OCI-LY1 (cell line): ENCODE measurements at regions not wholly inside any gene's neighbourhood (a gene's known extent, or its start where the extent isn't known, plus 50 kb on each side); places are given as distances from the start of the nearest gene placed in this dataset.
"Not testable (repeated sequence)": the region's sequence is repeated elsewhere in the genome, so short reads cannot be mapped to it uniquely, and the experiment has no call there.

Source experiments
- H2AFZ ChIP-seq: fragments of 200-600 bp; sonication (generic), shearing (Covaris generic); 2 replicates; pipeline ENCODE4 v1.6.0; 2014; ENCODE audit warnings: antibody characterized with exemption, mild to moderate bottlenecking, low read length
- H3F3A ChIP-seq: fragments of 200-600 bp; sonication (generic), shearing (Covaris generic); 2 replicates; pipeline ENCODE4 v1.6.0; 2014; ENCODE audit warnings: mild to moderate bottlenecking, antibody characterized with exemption, low read length, moderate library complexity; ENCODE audit not compliant: insufficient read depth
- H3K27ac ChIP-seq: fragments of 200-600 bp; sonication (generic); 2 replicates; pipeline ENCODE4 v1.5.1; 2014; ENCODE audit warnings: low read length, mixed run types, mild to moderate bottlenecking, low read depth; ENCODE audit not compliant: poor library complexity, severe bottlenecking
- H3K27me3 ChIP-seq: fragments of 200-600 bp; sonication (generic); 2 replicates; pipeline ENCODE4 v1.6.0; 2014; ENCODE audit warnings: antibody characterized with exemption, mild to moderate bottlenecking, low read length, moderate library complexity; ENCODE audit not compliant: insufficient read depth
- H3K36me3 ChIP-seq: fragments of 200-600 bp; sonication (generic); 2 replicates; pipeline ENCODE4 v1.6.1; 2014; ENCODE audit warnings: mild to moderate bottlenecking, antibody characterized with exemption, low read length, moderate library complexity, mixed read lengths; ENCODE audit not compliant: insufficient read depth
- H3K4me1 ChIP-seq: fragments of 200-600 bp; sonication (generic); 2 replicates; pipeline ENCODE4 v1.5.1; 2014; ENCODE audit warnings: mild to moderate bottlenecking, low read length, moderate library complexity; ENCODE audit not compliant: insufficient read depth, severe bottlenecking
- H3K4me2 ChIP-seq: fragments of 200-600 bp; sonication (generic), shearing (Covaris generic); 2 replicates; pipeline ENCODE4 v1.6.1; 2014; ENCODE audit warnings: low read length
- H3K4me3 ChIP-seq: fragments of 200-600 bp; sonication (generic); 2 replicates; pipeline ENCODE4 v1.5.1; 2014; ENCODE audit warnings: low read length, low read depth, mild to moderate bottlenecking, mixed read lengths; ENCODE audit not compliant: poor library complexity, severe bottlenecking
- H3K79me2 ChIP-seq: fragments of 200-600 bp; shearing (Covaris generic); 2 replicates; pipeline ENCODE4 v1.6.1; 2016; ENCODE audit warnings: mixed run types, low read length, mixed read lengths; ENCODE audit not compliant: insufficient read depth
- H3K9ac ChIP-seq: fragments of 200-600 bp; sonication (generic), shearing (Covaris generic); 2 replicates; pipeline ENCODE4 v1.6.1; 2014; ENCODE audit warnings: mild to moderate bottlenecking, low read length, mixed read lengths
- H3K9me2 ChIP-seq: fragments of 200-600 bp; sonication (generic), shearing (Covaris generic); 2 replicates; pipeline ENCODE4 v1.6.1; 2014; ENCODE audit warnings: low read depth, mild to moderate bottlenecking, low read length, mixed read lengths
- H3K9me3 ChIP-seq: fragments of 200-600 bp; shearing (Covaris generic); 2 replicates; pipeline ENCODE4 v1.6.1; 2014; ENCODE audit warnings: low read length, mixed read lengths
- H4K20me1 ChIP-seq: fragments of 200-600 bp; sonication (generic), shearing (Covaris generic); 2 replicates; pipeline ENCODE4 v1.6.0; 2016; ENCODE audit warnings: mild to moderate bottlenecking, low read length; ENCODE audit not compliant: insufficient read depth
- CTCF ChIP-seq: fragments of 200-600 bp; sonication (generic), shearing (Covaris generic); IDR thresholded peaks from 2 replicates; pipeline ENCODE4 v1.5.1; 2017; ENCODE audit warnings: mild to moderate bottlenecking, antibody characterized with exemption, low read length, moderate library complexity, mixed read lengths
- EZH2 ChIP-seq: fragments of 200-600 bp; sonication (generic), shearing (Covaris generic); IDR thresholded peaks from 2 replicates; pipeline ENCODE4 v1.8.0; 2017; ENCODE audit warnings: borderline replicate concordance, mixed run types, mild to moderate bottlenecking, antibody characterized with exemption, low read length, moderate library complexity, mixed read lengths

- Histone ChIP-seq H2AFZ (no peak overlapping the region), H3K27ac (no peak overlapping the region), H3K9ac (no peak overlapping the region), H3K27me3 (no peaks in the 10 kb centered on the region), H3F3A (no peaks in the 10 kb centered on the region), H3K4me3 (no peak overlapping the region), H3K9me2 (no peaks in the 10 kb centered on the region), H3K4me2 (no peak overlapping the region), H3K9me3 (no peaks in the 10 kb centered on the region), H3K36me3 (no peaks in the 10 kb centered on the region), H3K79me2 (no peaks in the 10 kb centered on the region), H3K4me1 (no peaks in the 10 kb centered on the region), H4K20me1 (no peaks in the 10 kb centered on the region)
- TF ChIP-seq CTCF (no peak), EZH2 (no peak)
Measured at GRCh38 chr14:88985654-88986053, 161.2 kb downstream of the TTC8 start.

- Histone ChIP-seq H3K4me1 (no peaks in the 10 kb centered on the region), H3K9me3 (no peaks in the 10 kb centered on the region), H3K27ac (no peak overlapping the region), H3K4me3 (no peak overlapping the region), H3F3A (no peaks in the 10 kb centered on the region), H2AFZ (no peak overlapping the region), H3K27me3 (no peaks in the 10 kb centered on the region), H3K36me3 (no peaks in the 10 kb centered on the region), H3K9me2 (no peaks in the 10 kb centered on the region), H3K9ac (no peak overlapping the region), H4K20me1 (no peaks in the 10 kb centered on the region), H3K4me2 (no peak overlapping the region), H3K79me2 (no peaks in the 10 kb centered on the region)
- TF ChIP-seq EZH2 = no peak
- TF ChIP-seq CTCF = no peak
Measured at GRCh38 chr14:88986146-88986841, 161.8 kb downstream of the TTC8 start.

GRCh38 chr14:88986908-88987307, 162.5 kb downstream of the TTC8 start:
- H3K4me3 ChIP-seq, H3F3A ChIP-seq, H3K27ac ChIP-seq, H3K27me3 ChIP-seq, H2AFZ ChIP-seq, H3K4me2 ChIP-seq, H3K4me1 ChIP-seq, H4K20me1 ChIP-seq, H3K9me3 ChIP-seq, H3K79me2 ChIP-seq, H3K36me3 ChIP-seq, H3K9me2 ChIP-seq, H3K9ac ChIP-seq: not testable (repeated sequence)

- Histone ChIP-seq H3K36me3 (no peaks in the 10 kb centered on the region), H3K27me3 (no peaks in the 10 kb centered on the region), H3K4me2 (no peak overlapping the region), H2AFZ (no peak overlapping the region), H3F3A (no peaks in the 10 kb centered on the region), H3K4me3 (no peak overlapping the region), H3K9ac (no peak overlapping the region), H3K4me1 (no peaks in the 10 kb centered on the region), H4K20me1 (no peaks in the 10 kb centered on the region), H3K9me3 (no peaks in the 10 kb centered on the region), H3K27ac (no peak overlapping the region), H3K79me2 (no peaks in the 10 kb centered on the region), H3K9me2 (no peaks in the 10 kb centered on the region)
- TF ChIP-seq CTCF = no peak
- TF ChIP-seq EZH2 = no peak
Measured at GRCh38 chr14:88987516-88987915, 163.1 kb downstream of the TTC8 start.
